ENCODE measurements at regions not wholly inside any gene's neighbourhood (a gene's known extent, or its start where the extent isn't known, plus 50 kb on each side); places are given as distances from the start of the nearest gene placed in this dataset.
"Not testable (repeated sequence)": the region's sequence is repeated elsewhere in the genome, so short reads cannot be mapped to it uniquely, and the experiment has no call there.

DNA sequence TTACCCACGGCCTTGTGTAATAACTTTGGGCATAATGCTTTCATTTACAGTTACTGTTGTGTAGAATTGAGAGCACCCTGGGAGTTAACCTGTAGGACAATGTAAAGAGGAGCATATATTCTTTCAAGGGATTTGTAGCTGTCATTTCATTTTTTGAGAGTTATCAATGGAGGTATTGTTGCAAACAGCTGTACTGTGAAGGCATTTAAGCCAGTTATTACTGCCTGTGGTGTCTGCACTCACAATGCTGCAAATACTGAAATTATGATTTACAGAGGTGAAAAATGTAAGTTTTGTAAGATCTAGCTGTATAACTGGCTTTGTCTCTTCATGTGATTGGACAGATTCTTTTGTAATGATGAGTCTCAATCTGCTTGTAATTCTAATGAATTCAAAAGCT, 131.5 kb upstream of the FAT1 start:
- no peak for DNase-seq (ENCODE audit: low read depth)
- H3K4me3 ChIP-seq (ENCODE audit: low read depth, low read length), result no peak overlapping the region
- TF ChIP-seq, protein P1, sequence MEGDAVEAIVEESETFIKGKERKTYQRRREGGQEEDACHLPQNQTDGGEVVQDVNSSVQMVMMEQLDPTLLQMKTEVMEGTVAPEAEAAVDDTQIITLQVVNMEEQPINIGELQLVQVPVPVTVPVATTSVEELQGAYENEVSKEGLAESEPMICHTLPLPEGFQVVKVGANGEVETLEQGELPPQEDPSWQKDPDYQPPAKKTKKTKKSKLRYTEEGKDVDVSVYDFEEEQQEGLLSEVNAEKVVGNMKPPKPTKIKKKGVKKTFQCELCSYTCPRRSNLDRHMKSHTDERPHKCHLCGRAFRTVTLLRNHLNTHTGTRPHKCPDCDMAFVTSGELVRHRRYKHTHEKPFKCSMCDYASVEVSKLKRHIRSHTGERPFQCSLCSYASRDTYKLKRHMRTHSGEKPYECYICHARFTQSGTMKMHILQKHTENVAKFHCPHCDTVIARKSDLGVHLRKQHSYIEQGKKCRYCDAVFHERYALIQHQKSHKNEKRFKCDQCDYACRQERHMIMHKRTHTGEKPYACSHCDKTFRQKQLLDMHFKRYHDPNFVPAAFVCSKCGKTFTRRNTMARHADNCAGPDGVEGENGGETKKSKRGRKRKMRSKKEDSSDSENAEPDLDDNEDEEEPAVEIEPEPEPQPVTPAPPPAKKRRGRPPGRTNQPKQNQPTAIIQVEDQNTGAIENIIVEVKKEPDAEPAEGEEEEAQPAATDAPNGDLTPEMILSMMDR (IDR thresholded peaks at IDR 0.05; ENCODE audit: control insufficient read depth, extremely low read depth, insufficient read depth), result no peak

DNA sequence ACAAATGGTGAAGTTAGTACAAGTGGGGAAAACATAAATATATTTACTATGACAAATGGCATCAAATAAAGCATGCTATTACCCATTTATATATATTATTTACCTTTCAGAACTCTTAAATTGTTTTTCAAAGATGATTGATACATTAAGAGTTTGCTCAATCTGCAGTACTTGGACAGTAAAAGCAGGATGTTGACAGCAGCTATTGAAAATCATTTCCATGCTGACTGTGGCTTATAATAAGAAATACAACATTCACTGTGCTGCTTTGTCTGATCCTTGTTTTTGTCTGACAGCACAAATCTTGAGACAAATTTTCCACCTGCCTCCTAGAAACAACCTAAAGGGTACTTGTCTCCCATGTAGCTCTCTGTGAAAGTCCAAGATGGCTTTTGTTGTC, 134.1 kb upstream of the FAT1 start:
- TF ChIP-seq, protein P1 (IDR thresholded peaks at IDR 0.05; ENCODE audit: control insufficient read depth, extremely low read depth, insufficient read depth), result no peak
- H3K4me3 ChIP-seq (ENCODE audit: low read depth, low read length), result no peak overlapping the region
- DNase-seq (ENCODE audit: low read depth), result no peak

DNA sequence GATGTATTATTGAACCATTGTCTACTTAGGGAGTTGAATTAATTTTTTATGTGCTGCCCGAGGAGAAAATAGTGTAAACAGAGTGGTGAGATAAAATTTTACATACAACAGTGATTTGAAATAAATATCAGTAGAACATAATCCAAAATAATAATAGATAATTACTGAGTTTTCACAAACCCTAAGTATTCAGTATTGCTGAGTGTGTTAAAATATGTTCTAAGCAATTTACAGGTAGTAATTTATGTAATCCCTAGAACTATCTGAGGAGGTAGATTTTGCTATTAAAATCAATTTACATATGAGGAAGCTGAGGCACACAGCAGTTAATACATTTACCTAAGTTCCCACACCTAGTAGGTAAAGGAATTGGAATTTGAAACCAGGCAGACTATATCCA, 134.7 kb upstream of the FAT1 start:
- DNase-seq (ENCODE audit: low read depth), result no peak
- H3K4me3 ChIP-seq (ENCODE audit: low read depth, low read length), result no peak overlapping the region
- TF ChIP-seq, protein P1 (IDR thresholded peaks at IDR 0.05; ENCODE audit: control insufficient read depth, extremely low read depth, insufficient read depth), result no peak

DNA sequence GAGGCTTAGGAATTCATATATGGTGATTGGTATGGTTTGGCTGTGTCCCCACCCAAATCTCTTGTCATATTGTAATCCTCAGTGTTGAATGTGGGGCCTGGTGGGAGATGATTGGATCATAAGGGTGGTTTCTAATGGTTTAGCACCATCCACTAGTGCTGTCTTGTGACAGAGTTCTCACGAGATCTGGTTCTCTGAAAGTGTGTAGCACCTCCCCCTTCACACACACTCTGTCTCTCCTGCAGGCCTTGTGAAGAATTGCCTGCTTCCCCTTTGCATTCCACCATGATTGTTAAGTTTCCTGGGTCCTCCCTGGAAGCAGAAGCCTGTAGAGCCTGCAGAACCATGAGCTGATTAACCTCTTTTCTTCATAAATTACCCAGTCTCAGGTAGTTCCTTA, 135.8 kb upstream of the FAT1 start:
- H3K4me3 ChIP-seq (ENCODE audit: low read depth, low read length), result no peak overlapping the region
- TF ChIP-seq, protein P1 (IDR thresholded peaks at IDR 0.05; ENCODE audit: control insufficient read depth, extremely low read depth, insufficient read depth), result no peak
- DNase-seq (ENCODE audit: low read depth), result no peak

DNA sequence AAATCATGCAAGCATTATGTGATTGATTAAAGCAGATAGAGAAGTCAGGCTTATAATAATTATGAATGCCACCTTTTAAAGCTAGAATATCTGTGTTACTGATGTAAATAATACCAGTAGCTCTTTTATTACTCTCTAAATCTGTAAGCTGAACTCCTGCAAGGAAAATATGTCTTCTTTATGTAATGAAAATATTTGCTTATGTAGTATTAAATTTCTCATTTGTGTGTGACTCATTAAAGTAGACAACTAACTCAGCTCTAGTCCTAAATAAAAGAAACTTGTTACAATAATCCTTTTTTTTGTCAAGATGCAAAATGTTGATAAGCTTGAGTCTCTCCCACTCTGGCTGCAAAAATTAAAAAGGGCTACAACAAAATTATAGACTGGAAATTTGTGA, 137.7 kb upstream of the FAT1 start:
- DNase-seq (ENCODE audit: low read depth), result no peak
- TF ChIP-seq, protein P1 (IDR thresholded peaks at IDR 0.05; ENCODE audit: control insufficient read depth, extremely low read depth, insufficient read depth), result no peak
- H3K4me3 ChIP-seq (ENCODE audit: low read depth, low read length), result no peak overlapping the region

DNA sequence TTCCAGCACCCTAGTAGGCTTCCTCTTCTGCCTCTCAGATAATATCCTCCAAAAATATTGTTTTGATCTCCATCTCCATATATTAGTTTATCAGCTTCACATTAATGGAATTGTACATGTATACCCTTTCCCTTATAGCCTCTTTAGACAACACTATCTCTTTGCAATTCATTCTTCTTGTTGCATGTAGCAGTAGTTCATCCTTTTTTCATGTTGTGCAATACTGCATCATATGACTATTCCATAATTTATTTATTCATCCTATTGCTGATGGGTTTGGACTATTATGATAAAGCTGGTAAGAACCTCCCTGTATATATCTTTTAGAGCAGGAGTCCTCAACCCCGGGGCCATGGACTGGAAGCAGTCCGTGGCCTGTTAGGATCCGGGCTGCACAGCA, 148.2 kb upstream of the FAT1 start:
- no peak overlapping the region for H3K4me3 ChIP-seq (ENCODE audit: low read depth, low read length)
- no peak for DNase-seq (ENCODE audit: low read depth)
- TF ChIP-seq, protein P1 (IDR thresholded peaks at IDR 0.05; ENCODE audit: control insufficient read depth, extremely low read depth, insufficient read depth), result no peak

DNA sequence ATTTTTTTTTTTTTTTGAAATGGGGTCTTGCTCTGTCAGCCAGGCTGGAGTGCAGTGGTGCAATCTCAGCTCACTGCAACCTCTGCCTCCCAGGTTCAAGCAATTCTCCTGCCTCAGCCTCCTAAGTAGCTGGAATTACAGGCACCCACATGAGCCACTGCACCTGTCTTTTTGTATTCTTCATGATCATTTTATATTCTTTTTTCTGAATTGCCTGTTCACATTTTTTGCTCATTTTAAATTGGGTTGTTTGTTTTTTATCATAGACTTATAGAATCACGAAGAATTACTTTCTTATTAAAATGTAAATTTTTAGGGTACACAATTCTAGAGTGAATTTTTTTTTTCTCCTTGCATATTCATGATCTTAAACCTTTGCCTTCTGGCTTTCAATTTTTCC, 149.4 kb upstream of the FAT1 start:
- not testable (repeated sequence) for H3K4me3 ChIP-seq (ENCODE audit: low read depth, low read length); DNase-seq (ENCODE audit: low read depth)

DNA sequence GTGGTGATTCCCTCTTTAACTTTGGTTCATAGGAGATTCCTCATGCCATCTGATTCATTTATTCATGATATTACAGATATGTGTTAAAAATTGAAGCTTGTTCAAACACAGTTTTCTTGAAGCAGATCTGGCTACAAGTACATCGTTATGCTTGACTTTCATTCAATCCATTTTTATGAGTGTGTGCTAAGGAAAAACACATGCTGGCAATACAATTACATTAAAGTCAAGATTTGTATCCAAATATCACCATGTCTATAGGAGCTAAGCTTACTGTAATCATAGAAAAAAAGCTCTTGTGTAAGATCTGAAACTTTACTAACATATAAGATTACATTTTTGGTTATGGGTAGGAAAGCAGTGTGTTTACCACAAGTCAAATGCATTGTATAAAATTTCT, 151.8 kb upstream of the FAT1 start:
- no peak overlapping the region for H3K4me3 ChIP-seq (ENCODE audit: low read depth, low read length)
- TF ChIP-seq, protein P1 (IDR thresholded peaks at IDR 0.05; ENCODE audit: control insufficient read depth, extremely low read depth, insufficient read depth), result no peak
- DNase-seq (ENCODE audit: low read depth), result no peak
